Tibial nerve (tissue), 3 donors: ENCODE measurements at regions not wholly inside any gene's neighbourhood (a gene's known extent, or its start where the extent isn't known, plus 50 kb on each side); places are given as distances from the start of the nearest gene placed in this dataset.

ENCODE experiments used
- EP300 ChIP-seq, 2 donors: sonication (generic); formaldehyde crosslinking; IDR thresholded peaks; one replicate each; pipeline ENCODE4 v1.6.1; 2017; ENCODE audit warnings: antibody characterized with exemption in 2 of 2, mild to moderate bottlenecking in 1 of 2
- POLR2A ChIP-seq, 2 donors: fragments of 450-650 bp; IDR thresholded peaks; one replicate each; pipeline ENCODE4 v1.6.1; 2017; ENCODE audit warnings: antibody characterized with exemption in 2 of 2, mild to moderate bottlenecking in 2 of 2, moderate library complexity in 2 of 2

DNA sequence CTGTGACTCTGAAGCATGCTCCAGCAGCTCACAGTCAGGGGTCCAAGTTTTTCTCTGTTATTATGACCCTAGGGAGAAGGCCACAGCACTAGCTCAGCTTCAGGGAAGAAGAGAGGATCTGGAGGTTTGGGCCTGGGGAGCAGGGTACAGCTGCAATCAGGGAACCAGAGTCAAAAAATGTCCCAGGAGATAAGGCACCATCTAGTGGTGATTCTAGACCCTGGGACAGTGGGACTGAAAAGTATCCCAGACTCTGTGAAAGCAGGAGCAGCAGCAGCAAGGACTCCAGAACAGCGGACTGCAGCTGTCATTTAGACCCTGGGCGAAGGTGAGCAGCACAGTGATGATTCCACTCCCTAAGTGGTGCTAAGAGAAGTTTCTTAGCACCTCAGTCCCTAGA is 278.4 kb upstream of the DDX18 start:
- TF ChIP-seq EP300 (IDR thresholded peaks at IDR 0.05): no peak
- TF ChIP-seq POLR2A (IDR thresholded peaks at IDR 0.05): no peak
